ENCODE measurements at regions not wholly inside any gene's neighbourhood (a gene's known extent, or its start where the extent isn't known, plus 50 kb on each side); places are given as distances from the start of the nearest gene placed in this dataset.

GRCh38 chr9:26735160-26735559 lies 157.4 kb downstream of the CAAP1 start:
- DNase-seq: no peak

DNA sequence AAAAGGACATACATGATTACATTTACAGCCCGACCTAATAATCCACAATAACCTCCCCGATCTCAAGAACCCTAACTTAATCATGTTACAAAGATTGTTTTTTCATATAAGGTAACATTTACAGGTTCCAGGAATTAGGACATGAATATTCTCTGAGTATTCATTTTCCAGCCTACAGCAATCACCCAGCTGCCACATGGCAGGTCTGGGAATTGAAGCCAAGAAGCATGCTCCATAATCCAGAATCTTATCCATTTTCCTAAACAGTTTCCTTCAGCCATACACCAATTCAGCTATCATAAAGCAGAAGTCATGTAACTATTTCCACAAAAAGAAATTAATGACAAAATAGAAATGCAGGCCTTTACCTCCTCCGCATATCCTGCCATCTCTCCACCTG lies 163.4 kb downstream of the CAAP1 start:
- DNase-seq: no peak

GRCh38 chr9:26727471-26727870 lies 165.1 kb downstream of the CAAP1 start:
- no peak for DNase-seq

DNA sequence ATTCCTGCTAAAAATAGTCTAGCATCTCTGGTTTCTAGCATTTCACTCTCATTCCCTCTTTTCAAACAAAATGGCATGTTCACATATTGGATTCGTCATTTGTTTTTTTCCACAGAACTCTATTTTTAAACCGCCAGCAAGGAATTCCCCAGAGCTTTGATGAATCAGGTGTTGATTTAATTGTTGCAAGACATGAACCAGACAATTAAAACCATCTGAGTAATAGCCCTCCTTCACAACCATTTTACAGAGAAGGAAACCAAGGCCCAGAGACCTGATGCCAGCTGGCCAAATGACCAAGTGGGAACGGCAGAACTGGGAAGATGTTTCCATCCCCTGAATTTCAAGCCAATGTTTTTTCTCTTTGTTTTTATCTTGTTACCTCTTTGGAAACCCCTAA lies 167.0 kb downstream of the CAAP1 start:
- no peak for DNase-seq

DNA sequence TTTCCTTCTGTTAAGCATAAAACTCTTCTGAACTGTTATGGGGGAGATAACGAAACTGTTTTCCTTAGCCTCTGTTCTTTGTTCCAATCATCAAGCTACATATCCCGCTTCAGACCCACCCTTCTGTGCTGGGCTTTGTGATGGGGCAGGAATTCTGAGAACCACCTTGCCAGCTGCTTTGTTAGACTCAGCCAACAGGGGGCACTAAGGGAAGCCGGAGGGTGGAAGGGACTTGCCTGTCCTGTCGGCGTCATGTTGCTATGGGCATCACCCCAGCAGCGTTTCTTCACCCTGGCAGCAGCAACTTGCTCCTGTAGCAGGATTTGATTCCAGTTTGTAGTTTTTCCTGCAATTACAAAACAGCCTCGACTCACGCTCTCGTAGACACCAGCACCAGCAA lies 169.1 kb downstream of the CAAP1 start:
- DNase-seq: peak; percentile 4

DNA sequence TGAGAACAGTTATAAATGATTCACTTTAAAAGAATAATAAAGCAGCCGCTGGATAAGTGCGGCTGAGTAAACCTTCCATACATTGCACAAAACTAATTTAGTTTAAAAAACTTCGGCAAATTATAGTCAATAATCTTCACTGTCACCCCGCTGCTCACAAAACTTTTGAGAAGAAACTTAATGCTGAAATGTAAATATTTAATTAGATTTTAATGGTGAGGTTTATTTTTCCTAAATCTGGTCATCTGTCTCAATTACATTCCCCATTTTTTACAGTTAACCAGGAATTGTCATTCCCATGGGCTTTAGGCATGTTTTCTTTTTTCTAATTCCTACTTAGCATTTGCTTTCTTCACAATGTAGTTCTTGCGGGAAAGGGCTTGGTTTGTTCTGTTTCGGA lies 169.8 kb downstream of the CAAP1 start:
- no peak for DNase-seq

GRCh38 chr9:26710008-26710407 lies 182.6 kb downstream of the CAAP1 start:
- no peak for DNase-seq

DNA sequence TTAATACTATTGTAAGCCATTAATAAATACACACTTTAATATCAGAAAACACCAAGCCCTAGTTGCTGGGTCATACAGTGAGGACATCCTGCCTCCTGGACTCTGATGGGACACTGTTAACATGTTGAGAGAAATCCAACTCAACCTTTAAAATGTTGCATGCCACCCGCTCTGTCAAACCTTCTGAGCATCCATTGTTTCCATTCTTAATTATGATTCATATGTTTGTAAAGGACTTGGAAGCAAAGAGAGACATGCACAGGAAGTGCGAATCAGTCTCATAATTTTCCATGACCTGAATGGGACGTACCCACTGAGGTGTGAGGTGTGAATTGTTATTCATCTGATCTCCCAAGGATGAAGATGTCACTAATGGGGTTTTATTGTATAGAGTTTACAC lies 186.4 kb downstream of the CAAP1 start:
- no peak for DNase-seq

- no peak for DNase-seq
These were observed 197.3 kb downstream of the CAAP1 start for GRCh38 chr9:26695298-26695622.

DNA sequence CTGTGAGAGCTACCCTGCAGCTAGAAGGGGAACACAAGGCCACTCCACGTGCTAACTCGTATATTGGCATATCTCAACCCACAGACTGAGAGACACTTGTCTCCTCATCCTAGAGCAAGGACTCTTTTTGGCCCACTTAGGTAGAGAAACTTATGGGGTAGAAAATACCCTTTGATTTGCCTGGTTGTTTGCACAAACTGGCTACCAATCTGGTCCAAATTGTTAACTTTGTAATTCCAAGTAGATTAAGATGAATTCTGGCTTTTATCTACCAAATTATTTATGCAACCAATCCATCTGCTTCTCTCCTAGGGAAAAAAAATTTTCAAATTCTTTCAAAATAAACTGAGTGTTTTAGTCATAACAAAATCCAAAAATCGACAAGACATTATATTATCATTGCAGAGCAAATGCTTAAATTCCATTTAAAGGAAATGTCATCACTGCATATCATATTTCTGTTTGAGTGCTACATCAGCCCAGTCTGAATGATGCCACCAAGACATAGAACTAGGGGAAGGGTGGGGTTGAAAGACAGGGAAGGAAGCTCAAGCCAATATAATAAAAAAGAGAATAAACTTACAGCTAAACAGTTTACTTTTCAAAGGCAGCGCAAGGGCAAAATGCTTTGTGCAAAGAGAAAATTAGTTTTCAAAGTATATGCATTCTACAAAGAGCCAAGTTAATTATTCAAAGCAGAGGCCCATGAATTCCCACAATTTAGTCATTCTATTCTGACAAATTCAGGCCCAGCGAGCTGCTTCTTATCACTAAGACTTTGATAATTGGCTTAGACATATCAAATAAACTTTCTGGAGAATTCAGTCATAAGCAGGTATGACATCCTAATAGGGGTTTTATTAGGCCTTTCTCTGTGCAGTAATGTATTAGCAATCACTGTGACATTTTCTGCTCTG lies 198.0 kb downstream of the CAAP1 start:
- no peak for DNase-seq

GRCh38 chr9:26689041-26689440 lies 203.6 kb downstream of the CAAP1 start:
- no peak for DNase-seq

- DNase-seq: no peak
These were observed 205.2 kb downstream of the CAAP1 start for GRCh38 chr9:26687421-26687820.

- DNase-seq: no peak
These were observed 206.8 kb downstream of the CAAP1 start for GRCh38 chr9:26685818-26686217.

DNA sequence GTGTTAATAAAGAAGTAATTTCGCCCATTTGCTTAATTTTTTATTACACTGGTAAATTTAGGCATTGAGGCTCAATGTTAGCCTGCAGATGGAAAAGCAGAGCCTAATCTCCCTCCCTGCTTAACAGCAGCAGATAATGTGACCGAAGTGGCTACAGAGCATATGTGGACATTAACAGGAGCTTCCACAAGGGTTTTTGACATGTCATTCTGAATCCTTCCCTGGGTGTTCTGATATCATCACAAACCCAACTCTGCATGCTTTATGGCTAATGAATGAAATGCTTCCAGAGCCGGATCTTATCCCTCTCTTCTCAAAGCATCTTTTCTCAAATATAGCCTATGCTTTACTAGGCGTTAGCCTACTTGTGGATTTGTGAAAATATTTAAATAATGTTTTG lies 208.6 kb downstream of the CAAP1 start:
- no peak for DNase-seq

DNA sequence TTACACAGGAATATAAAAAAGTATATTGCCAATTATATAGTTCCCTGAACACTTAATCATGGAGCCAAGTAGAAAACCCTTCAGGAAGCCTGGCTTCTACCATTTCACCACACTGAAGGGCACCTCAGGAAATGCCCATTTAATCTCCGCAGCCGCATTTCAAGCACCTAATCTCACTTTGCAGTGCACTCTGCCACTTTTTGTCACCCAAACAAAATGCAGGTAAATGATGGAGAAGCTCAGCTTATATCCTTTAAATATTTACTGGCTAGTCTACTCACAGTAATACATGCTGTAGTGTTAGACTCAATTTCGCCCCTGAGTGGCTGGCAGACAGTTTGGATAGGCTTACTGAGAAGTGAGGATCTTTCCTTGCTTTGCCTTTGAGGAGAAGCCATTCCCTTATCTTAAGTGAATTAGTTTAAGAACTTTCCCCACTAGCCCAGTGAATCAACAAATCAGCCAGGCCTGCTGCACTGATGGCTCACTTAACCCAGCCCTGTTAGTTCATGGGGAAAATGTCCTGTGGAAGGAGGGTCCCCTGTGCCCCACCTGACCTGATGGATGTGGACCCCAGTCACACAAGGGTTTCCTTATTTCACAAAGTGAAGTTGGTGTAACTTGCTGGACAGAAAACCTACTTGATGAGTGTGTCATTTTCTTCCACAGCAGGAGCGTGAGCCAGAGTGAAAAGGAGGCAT lies 209.7 kb downstream of the CAAP1 start:
- DNase-seq: no peak

- no peak for DNase-seq
These were observed 210.6 kb downstream of the CAAP1 start for GRCh38 chr9:26682041-26682440.

GRCh38 chr9:26677965-26678706 lies 214.5 kb downstream of the CAAP1 start:
- no peak for DNase-seq

DNA sequence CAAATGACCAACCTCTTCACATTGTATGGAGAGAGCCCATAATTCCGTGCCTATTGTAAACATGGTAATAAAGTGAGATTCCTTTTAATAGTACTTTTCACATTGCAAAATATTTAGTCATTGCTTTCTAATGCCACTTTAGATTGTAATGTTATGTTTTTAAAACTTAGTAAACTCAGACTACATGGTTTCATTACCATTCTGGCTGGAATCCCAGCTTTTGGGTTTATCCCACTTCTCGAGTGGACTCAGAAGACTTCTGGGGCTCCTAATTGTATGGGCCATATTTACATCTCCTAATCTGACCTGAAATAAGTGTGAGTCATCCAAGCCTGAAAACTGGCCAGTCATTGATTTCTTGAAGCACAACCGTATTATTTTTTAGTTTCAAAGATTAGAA lies 217.6 kb downstream of the CAAP1 start:
- no peak for DNase-seq

DNA sequence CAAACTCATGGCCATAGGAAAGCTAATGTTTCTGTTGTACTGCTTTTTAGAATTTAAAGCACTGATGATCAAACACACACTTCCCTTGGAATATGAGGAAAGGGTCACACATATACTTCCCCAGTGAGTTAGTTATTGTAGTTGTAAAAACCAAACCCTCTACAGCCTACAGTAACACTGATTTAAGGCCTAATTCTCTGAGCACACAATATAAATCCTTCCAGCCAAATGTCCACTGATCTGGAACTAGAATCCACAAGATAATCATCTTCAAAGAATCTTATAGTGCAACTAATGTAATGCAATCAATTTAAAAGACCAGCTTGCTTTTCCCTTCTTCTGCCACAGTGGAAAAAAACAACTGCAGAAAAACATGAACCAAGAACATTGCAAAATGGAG lies 219.3 kb downstream of the CAAP1 start:
- no peak for DNase-seq

DNA sequence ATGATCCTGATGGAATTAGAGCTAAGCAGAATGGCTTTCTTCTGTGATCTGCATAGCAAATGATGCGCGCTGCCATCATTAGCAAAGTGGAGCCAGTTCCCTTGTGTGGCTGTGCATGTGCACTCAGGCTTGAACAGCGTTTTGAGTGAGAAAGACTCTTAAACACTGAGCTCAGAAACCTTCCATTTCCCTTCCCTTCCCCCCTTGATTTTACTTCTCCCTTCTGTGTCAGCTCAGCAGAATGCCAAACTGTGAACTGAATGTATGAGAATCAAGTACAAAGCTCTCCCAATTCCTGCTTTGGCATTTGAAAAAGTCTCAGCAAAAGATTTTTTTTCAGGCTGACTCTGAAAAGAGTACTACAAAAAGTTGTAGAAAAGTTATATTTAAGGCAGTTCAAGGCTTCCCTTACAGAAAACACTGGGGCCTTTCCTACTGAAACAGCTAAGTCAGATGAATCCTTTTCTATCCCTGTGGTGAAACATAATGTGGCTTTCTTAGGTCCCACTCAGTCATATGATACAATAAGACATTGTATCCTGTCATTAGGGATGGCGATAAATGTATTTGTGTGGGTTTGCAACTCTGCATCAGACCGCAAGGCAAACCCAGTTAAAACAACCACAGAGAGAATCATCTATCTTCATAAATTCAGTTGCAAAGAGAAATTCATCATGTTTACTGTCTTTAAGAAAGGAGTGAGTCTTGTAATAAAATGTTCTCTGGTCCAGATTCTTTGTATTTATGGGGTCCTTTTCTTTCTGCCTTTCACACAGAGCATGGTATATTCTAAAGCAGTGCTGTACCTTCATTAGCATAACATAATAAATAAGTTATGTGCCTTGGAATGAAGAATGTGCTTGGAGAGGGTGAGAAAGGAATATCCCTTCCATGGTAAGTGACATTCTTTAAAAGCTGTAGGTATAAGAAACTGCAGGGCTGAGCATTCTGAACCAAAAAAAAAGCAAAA lies 222.6 kb downstream of the CAAP1 start:
- DNase-seq: no peak

DNA sequence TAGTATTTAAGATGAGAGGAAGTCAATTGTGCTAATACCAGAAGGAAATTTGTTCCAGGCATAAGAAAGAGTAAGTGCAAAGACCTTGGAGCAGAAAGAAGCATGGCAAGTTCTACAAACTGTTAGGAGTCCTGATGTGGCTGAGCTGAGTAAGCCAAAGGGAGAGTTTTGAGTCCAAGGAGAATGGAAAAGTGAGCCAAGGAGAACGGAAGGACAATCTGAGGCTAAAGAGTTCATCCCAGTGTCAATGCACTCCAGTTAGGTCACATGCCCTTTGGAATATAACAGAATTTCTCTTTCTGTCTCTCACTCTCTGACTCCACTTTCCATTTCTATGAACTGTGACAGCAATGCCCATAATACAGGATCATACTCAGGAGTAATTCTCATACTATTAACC lies 224.7 kb downstream of the CAAP1 start:
- no peak for DNase-seq

DNA sequence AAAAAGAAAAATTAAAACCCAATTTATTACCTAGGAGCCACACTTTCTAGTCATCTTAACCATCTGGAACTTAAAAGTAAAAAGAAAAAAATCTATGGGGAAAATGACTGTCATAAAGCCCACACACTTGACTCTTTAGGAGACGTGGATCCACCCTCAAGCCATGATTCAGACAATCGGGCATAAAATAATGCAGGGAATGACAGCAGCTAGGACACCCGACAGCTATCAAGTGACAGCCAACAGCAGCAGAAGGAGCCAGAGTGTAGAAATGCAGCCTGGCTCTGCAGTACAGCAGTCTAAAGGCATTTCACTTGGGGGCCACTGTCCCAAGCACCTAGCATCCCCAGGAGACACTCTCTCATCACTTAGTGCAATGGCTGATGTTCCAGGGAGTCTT lies 226.9 kb downstream of the CAAP1 start:
- DNase-seq: no peak
